ENCODE measurements at regions not wholly inside any gene's neighbourhood (a gene's known extent, or its start where the extent isn't known, plus 50 kb on each side); places are given as distances from the start of the nearest gene placed in this dataset.

DNA sequence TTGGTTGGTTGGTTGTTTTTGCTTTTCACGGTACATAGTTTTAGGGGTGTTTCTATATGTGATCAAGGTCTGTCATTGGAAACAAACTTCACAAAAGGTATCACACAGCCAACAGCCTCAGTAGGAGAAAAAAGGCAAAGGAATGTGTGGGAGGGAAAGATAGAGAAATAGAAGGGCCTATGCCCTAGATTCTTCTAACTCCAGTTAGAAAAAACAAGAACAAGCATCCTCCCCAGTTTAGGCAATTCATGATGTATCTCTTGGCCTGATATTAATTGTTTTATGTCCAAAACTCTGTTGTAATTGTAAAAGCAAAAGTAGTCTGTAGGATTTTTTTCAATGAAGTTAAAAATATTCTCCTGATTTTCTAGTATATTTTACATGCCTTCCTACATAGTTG is 192.4 kb upstream of the EDNRA start:
- TF ChIP-seq ZNF629 (tag by site-specific recombination; IDR thresholded peaks at IDR 0.05) (no peak), KLF8 (tag by site-specific recombination; IDR thresholded peaks at IDR 0.05) (no peak), KLF9 (tag by site-specific recombination; IDR thresholded peaks at IDR 0.05; ENCODE audit: low read depth) (no peak), ZNF660 (tag by site-specific recombination; IDR thresholded peaks at IDR 0.05) (no peak)
- TF ChIP-seq, protein P1, sequence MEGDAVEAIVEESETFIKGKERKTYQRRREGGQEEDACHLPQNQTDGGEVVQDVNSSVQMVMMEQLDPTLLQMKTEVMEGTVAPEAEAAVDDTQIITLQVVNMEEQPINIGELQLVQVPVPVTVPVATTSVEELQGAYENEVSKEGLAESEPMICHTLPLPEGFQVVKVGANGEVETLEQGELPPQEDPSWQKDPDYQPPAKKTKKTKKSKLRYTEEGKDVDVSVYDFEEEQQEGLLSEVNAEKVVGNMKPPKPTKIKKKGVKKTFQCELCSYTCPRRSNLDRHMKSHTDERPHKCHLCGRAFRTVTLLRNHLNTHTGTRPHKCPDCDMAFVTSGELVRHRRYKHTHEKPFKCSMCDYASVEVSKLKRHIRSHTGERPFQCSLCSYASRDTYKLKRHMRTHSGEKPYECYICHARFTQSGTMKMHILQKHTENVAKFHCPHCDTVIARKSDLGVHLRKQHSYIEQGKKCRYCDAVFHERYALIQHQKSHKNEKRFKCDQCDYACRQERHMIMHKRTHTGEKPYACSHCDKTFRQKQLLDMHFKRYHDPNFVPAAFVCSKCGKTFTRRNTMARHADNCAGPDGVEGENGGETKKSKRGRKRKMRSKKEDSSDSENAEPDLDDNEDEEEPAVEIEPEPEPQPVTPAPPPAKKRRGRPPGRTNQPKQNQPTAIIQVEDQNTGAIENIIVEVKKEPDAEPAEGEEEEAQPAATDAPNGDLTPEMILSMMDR (tag by site-specific recombination; IDR thresholded peaks at IDR 0.05), result no peak
- TF ChIP-seq, protein P2, sequence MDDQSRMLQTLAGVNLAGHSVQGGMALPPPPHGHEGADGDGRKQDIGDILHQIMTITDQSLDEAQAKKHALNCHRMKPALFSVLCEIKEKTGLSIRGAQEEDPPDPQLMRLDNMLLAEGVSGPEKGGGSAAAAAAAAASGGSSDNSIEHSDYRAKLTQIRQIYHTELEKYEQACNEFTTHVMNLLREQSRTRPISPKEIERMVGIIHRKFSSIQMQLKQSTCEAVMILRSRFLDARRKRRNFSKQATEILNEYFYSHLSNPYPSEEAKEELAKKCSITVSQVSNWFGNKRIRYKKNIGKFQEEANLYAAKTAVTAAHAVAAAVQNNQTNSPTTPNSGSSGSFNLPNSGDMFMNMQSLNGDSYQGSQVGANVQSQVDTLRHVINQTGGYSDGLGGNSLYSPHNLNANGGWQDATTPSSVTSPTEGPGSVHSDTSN (CRISPR knock-in tag; IDR thresholded peaks at IDR 0.05), result no peak
- TF ChIP-seq, protein P3, sequence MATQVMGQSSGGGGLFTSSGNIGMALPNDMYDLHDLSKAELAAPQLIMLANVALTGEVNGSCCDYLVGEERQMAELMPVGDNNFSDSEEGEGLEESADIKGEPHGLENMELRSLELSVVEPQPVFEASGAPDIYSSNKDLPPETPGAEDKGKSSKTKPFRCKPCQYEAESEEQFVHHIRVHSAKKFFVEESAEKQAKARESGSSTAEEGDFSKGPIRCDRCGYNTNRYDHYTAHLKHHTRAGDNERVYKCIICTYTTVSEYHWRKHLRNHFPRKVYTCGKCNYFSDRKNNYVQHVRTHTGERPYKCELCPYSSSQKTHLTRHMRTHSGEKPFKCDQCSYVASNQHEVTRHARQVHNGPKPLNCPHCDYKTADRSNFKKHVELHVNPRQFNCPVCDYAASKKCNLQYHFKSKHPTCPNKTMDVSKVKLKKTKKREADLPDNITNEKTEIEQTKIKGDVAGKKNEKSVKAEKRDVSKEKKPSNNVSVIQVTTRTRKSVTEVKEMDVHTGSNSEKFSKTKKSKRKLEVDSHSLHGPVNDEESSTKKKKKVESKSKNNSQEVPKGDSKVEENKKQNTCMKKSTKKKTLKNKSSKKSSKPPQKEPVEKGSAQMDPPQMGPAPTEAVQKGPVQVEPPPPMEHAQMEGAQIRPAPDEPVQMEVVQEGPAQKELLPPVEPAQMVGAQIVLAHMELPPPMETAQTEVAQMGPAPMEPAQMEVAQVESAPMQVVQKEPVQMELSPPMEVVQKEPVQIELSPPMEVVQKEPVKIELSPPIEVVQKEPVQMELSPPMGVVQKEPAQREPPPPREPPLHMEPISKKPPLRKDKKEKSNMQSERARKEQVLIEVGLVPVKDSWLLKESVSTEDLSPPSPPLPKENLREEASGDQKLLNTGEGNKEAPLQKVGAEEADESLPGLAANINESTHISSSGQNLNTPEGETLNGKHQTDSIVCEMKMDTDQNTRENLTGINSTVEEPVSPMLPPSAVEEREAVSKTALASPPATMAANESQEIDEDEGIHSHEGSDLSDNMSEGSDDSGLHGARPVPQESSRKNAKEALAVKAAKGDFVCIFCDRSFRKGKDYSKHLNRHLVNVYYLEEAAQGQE (tag by site-specific recombination; IDR thresholded peaks at IDR 0.05), result no peak

Data from HEK293 (cell line).